OCI-LY7 (cell line): ENCODE measurements at regions not wholly inside any gene's neighbourhood (a gene's known extent, or its start where the extent isn't known, plus 50 kb on each side); places are given as distances from the start of the nearest gene placed in this dataset.

ENCODE experiments used
- EZH2phosphoT487 ChIP-seq: fragments of 200-600 bp; sonication (generic); IDR thresholded peaks from 2 replicates; pipeline ENCODE4 v1.6.1; 2018; ENCODE audit warnings: low read depth, borderline replicate concordance, mild to moderate bottlenecking, mixed run types, antibody characterized with exemption, low read length, moderate library complexity, mixed read lengths
- TF ChIP-seq, protein P1 (sequence below): fragments of 200-600 bp; sonication (generic); conservative IDR thresholded peaks from 2 replicates; pipeline ENCODE4 v1.5.1; 2014; ENCODE audit warnings: mild to moderate bottlenecking, antibody characterized with exemption, low read length, moderate library complexity, mixed read lengths

DNA sequence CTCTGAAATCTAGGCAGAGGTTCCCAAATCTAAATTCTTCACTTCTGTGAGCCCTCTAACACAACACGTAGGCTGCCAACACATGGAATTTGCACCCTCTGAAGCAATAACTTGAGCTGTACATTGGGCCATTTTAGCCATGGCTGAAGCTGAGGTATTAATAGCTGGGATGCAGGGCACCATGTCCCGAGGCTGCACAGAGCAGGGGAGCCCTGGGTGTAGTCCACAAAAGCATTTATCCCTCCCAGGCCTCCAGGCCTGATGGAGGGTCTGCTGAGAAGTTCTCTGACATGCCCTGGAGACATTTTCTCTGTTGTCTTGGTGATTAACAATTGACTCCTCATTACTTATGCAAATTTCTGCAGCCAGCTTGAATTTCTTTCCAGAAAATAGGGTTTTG, 127.9 kb downstream of the PABPC4L start:
- TF ChIP-seq, protein P1, sequence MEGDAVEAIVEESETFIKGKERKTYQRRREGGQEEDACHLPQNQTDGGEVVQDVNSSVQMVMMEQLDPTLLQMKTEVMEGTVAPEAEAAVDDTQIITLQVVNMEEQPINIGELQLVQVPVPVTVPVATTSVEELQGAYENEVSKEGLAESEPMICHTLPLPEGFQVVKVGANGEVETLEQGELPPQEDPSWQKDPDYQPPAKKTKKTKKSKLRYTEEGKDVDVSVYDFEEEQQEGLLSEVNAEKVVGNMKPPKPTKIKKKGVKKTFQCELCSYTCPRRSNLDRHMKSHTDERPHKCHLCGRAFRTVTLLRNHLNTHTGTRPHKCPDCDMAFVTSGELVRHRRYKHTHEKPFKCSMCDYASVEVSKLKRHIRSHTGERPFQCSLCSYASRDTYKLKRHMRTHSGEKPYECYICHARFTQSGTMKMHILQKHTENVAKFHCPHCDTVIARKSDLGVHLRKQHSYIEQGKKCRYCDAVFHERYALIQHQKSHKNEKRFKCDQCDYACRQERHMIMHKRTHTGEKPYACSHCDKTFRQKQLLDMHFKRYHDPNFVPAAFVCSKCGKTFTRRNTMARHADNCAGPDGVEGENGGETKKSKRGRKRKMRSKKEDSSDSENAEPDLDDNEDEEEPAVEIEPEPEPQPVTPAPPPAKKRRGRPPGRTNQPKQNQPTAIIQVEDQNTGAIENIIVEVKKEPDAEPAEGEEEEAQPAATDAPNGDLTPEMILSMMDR: no peak
- TF ChIP-seq EZH2phosphoT487: no peak
